Mucosa of stomach (tissue), 1 donor: ENCODE measurements at regions not wholly inside any gene's neighbourhood (a gene's known extent, or its start where the extent isn't known, plus 50 kb on each side); places are given as distances from the start of the nearest gene placed in this dataset.
"Not testable (repeated sequence)": the region's sequence is repeated elsewhere in the genome, so short reads cannot be mapped to it uniquely, and the experiment has no call there.

Experiments
- H3K27me3 ChIP-seq: one replicate; pipeline ENCODE4 v1.7.0; 2013; ENCODE audit warnings: mild to moderate bottlenecking, low read length; ENCODE audit not compliant: control insufficient read depth, insufficient read depth
- H3K36me3 ChIP-seq: one replicate; pipeline ENCODE4 v1.7.0; 2013; ENCODE audit warnings: low read length; ENCODE audit not compliant: control insufficient read depth, insufficient read depth
- H3K4me1 ChIP-seq: one replicate; pipeline ENCODE4 v1.7.0; 2013; ENCODE audit warnings: mild to moderate bottlenecking, low read length; ENCODE audit not compliant: control insufficient read depth, insufficient read depth
- H3K4me3 ChIP-seq: one replicate; pipeline ENCODE4 v1.7.0; 2013; ENCODE audit warnings: low read length
- H3K9ac ChIP-seq: one replicate; pipeline ENCODE4 v1.7.0; 2013; ENCODE audit warnings: mild to moderate bottlenecking, low read length, moderate library complexity
- H3K9me3 ChIP-seq: one replicate; pipeline ENCODE4 v1.7.0; 2013; ENCODE audit warnings: mild to moderate bottlenecking, low read length, moderate library complexity; ENCODE audit not compliant: control insufficient read depth
- donor health status: Pancreatic carcinoma.

DNA sequence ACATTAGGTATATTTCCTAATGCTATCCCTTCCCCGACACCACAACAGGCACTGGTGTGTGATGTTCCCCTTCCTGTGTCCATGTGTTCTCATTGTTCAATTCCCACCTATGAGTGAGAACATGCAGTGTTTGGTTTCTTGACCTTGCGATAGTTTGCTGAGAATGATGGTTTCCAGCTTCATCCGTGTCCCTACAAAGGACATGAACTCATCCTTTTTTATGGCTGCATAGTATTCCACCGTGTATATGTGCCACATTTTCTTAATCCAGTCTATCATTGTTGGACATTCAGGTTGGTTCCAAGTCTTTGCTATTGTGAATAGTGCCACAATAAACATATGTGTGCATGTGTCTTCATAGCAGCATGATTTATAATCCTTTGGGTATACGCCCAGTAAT lies 228.5 kb upstream of the RARB start:
- not testable (repeated sequence) for H3K4me3 ChIP-seq, H3K36me3 ChIP-seq, H3K27me3 ChIP-seq, H3K9me3 ChIP-seq, H3K9ac ChIP-seq, H3K4me1 ChIP-seq

DNA sequence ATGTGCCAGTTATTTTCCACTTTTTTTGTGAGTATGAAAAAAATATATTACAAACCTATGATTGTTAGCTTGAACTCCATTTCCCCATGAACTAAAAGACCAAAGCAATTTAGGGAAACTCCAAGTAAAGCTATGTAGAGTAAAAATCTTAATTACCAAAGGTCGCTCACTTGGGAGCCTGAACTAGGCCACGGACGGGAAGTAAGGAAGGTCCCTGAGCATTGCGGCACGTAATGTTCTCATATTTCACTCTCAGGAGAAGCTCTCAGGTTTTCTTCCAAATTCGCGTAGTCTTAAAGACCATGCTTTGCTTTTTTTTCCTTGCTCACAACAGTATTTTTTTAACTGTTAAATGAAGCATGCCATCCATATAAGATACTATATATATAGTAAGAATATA lies 215.3 kb upstream of the RARB start:
- Histone ChIP-seq H3K4me1 (no peaks in the 10 kb centered on the region), H3K27me3 (no peaks in the 10 kb centered on the region), H3K9me3 (no peaks in the 10 kb centered on the region), H3K36me3 (no peaks in the 10 kb centered on the region), H3K4me3 (no peak overlapping the region), H3K9ac (no peak overlapping the region)

DNA sequence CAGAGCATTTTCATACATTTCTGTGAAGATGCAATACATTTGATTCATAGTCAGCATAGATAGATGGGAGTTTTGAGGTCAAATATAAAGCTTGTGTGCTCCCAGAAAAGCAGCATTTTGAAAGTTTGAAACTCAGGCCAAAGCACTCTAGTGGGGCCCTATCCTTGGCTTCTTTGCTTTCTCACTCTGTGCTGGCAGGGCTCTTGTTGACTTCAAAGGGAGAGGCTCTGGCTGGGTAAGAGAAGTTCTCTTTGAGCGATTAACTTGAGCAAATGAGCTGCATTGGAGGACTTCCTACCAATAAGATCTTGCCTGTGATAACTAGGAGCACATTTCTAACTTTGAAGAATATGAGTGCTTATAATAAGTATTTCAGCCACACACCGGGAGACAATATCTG lies 214.0 kb upstream of the RARB start:
- Histone ChIP-seq H3K4me3 (no peak overlapping the region), H3K27me3 (no peaks in the 10 kb centered on the region), H3K4me1 (no peaks in the 10 kb centered on the region), H3K36me3 (no peaks in the 10 kb centered on the region), H3K9me3 (no peaks in the 10 kb centered on the region), H3K9ac (no peak overlapping the region)

DNA sequence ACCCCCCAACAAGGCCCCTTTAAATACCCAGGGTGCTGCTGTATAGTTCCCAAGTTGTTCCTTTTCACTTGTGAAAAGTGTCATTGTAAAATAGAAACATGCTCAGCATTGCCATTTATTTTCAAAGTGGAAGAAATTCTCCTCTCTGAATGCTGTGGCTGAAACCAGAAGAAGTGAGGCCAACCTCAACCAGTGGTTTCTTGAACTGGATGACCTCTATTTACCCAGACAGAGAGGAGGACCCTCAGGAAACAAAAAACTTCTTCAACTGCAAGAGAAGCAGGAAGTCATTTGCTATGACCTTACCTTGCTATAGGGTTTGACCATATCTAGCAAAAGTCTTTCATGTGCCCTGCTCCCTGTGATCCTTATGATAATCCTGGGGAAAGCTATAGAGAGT lies 209.7 kb upstream of the RARB start:
- Histone ChIP-seq H3K27me3 (no peaks in the 10 kb centered on the region), H3K36me3 (no peaks in the 10 kb centered on the region), H3K9me3 (no peaks in the 10 kb centered on the region), H3K4me3 (no peak overlapping the region), H3K4me1 (no peaks in the 10 kb centered on the region), H3K9ac (no peak overlapping the region)

DNA sequence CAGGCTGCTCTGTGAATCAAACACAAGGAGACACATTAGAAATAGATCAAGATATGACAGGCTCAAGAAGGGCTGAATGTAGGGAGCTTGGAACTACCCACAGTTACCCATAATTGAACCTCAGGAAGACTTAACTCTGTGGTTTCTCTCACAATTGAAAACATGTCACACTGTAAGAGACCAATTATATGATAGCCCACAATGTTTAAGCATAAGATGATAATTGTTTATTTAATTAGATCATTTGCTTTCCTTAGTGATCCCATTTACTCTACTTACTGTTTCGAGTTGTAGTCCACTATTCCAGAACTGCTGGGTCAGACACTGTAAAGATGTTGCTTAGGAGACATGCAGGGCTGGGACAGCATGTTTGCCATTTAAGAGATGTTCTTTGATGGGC lies 201.3 kb upstream of the RARB start:
- no peaks in the 10 kb centered on the region for H3K36me3 ChIP-seq
- H3K9ac ChIP-seq: no peak overlapping the region
- no peaks in the 10 kb centered on the region for H3K27me3 ChIP-seq
- no peaks in the 10 kb centered on the region for H3K9me3 ChIP-seq
- H3K4me3 ChIP-seq: no peak overlapping the region
- no peaks in the 10 kb centered on the region for H3K4me1 ChIP-seq

DNA sequence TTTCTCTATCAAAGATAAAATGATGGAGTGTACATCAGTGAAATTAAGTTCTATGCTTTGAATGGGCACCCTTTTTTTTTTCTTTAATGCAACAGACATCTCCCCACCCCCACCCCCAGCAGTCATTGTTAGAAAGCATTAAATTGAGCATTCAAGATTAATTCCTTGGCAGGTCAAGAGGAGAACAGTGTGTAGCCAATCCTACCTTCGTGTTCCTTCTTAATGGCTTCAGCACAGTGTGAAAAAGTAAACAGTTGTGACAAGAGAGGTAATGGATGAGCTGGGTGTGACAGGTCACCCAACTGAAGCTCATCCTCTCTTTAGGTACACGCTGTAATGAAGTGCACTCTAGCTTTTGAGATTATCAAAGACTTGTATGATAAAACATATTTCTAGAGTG lies 198.5 kb upstream of the RARB start:
- no peak overlapping the region for H3K9ac ChIP-seq
- no peaks in the 10 kb centered on the region for H3K4me1 ChIP-seq
- no peak overlapping the region for H3K4me3 ChIP-seq
- H3K27me3 ChIP-seq: no peaks in the 10 kb centered on the region
- H3K9me3 ChIP-seq: no peaks in the 10 kb centered on the region
- no peaks in the 10 kb centered on the region for H3K36me3 ChIP-seq

DNA sequence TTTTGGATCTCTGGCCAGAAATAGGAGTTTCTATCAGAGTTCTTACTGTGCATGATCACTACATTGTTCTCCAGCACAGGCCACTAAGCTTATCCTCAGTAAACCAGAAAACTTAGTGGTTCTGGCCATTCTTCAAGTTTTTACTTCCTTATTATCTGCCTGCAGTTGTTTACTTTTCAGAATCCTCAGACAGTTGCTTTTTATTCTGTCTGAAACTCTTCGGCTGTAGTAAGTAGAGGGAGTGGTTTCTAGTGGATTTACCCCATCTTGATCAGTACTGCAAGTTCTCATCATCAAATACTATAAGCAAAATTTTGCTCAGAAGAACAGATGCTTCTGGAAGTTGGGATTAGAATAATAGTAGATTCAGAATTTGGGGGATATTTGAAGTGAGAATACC lies 193.0 kb upstream of the RARB start:
- H3K9ac ChIP-seq: no peak overlapping the region
- no peaks in the 10 kb centered on the region for H3K9me3 ChIP-seq
- no peak overlapping the region for H3K4me3 ChIP-seq
- H3K27me3 ChIP-seq: no peaks in the 10 kb centered on the region
- no peaks in the 10 kb centered on the region for H3K4me1 ChIP-seq
- no peaks in the 10 kb centered on the region for H3K36me3 ChIP-seq

DNA sequence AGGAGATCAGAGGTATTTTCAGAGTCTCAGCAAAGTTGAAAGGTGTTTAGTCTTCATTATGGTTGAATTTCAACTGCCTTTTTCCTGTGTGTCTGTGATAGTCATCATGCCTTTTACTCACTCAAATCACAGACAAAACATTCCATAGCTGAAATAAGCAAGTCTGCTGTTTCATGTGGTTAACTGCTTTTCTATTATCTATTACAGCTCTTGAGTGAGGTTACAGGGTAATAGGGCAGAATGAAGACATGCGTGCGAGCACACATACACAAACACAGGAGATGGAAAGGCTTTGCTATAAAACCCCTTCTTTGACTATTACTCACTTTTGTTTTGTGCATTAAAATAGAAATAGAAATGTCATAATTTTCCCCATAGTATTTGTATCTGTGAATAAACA lies 192.6 kb upstream of the RARB start:
- Histone ChIP-seq H3K27me3 (no peaks in the 10 kb centered on the region), H3K9ac (no peak overlapping the region), H3K36me3 (no peaks in the 10 kb centered on the region)

DNA sequence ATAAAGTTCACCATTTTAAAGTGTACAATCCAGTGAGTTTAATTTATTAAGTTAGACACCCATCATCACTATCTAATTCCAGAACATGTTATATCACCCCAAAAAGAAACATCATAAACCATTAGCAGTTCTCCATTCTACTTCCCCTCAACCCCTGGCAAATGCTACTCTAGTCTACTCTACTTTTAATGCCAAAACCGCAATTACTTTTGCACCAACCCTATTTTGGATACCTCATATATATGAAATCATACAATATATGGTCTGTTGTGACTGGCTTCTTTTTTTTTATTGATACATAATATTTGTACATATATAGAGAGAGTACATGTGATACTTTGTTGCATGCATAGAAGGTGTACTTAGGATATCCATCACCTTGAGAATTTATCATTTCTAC lies 190.5 kb upstream of the RARB start:
- H3K9me3 ChIP-seq: no peaks in the 10 kb centered on the region
- H3K4me3 ChIP-seq: no peak overlapping the region
- H3K27me3 ChIP-seq: no peaks in the 10 kb centered on the region
- H3K4me1 ChIP-seq: no peaks in the 10 kb centered on the region
- no peaks in the 10 kb centered on the region for H3K36me3 ChIP-seq
- H3K9ac ChIP-seq: no peak overlapping the region

More for the DNA sequence above, 192.6 kb upstream of the RARB start:
- Histone ChIP-seq H3K9me3 (no peaks in the 10 kb centered on the region), H3K4me1 (no peaks in the 10 kb centered on the region), H3K4me3 (no peak overlapping the region)

DNA sequence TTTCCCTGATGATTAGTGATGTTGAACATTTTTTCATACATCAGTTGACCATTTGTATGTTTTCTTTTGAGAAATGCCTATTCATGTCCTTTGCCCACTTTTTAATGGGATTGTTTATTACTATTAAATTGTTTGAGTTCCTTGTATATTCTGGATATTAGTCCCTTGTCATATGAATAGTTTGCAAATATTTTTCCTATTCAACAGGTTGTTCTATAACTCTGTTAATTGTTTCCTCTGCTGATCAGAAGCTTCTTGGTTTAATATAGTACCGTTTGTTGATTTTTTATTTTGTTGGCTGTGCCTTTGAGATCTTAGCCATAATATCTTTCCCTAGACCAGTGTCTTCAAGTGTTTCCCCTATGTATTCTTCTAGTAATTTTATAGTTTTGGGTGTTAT lies 189.0 kb upstream of the RARB start:
- Histone ChIP-seq H3K4me1 (no peaks in the 10 kb centered on the region), H3K9me3 (no peaks in the 10 kb centered on the region), H3K27me3 (no peaks in the 10 kb centered on the region), H3K36me3 (no peaks in the 10 kb centered on the region), H3K9ac (no peak overlapping the region), H3K4me3 (no peak overlapping the region)

DNA sequence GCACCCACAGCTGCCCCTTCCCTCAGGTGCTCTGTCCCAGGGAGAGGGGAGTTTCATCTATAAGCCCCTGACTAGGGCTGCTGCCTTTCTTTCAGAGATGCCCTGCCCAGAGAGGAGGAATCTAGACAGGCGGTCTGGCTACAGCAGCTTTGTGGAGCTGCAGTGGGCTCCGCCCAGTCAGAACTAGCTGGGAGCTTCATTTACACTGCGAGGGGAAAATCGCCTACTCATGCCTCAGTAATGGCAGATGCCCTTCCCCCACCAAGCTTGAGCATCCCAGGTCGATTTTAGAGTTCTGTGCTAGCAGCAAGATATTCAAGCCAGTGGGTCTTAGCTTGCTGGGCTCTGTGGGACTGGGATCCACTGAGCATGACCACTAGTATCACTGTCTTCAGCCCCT lies 181.2 kb upstream of the RARB start:
- H3K36me3 ChIP-seq: no peaks in the 10 kb centered on the region

DNA sequence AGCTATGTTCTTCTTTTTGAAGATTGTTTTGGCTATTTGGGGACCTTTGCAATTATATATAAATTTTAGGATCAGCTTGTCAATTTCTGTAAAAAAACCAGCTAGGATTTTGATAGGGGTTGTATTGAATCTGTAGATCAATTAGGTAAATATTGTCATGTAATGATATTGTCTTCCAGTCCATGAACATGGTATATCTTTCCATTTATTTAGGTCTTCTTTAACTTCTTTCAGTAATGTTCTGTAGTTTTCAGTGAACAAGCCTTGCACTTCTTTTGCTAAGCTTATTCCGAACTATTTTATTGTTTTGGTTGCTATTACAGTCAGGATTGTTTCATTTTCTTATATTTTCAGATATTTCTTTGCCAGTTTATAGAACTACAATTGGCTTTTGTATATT lies 175.8 kb upstream of the RARB start:
- no peaks in the 10 kb centered on the region for H3K36me3 ChIP-seq
- H3K27me3 ChIP-seq: no peaks in the 10 kb centered on the region
- H3K9ac ChIP-seq: no peak overlapping the region
- H3K4me3 ChIP-seq: no peak overlapping the region
- H3K4me1 ChIP-seq: no peaks in the 10 kb centered on the region
- no peaks in the 10 kb centered on the region for H3K9me3 ChIP-seq

More for the DNA sequence above, 181.2 kb upstream of the RARB start:
- no peak overlapping the region for H3K9ac ChIP-seq
- H3K9me3 ChIP-seq: no peaks in the 10 kb centered on the region
- H3K4me3 ChIP-seq: no peak overlapping the region
- no peaks in the 10 kb centered on the region for H3K4me1 ChIP-seq
- no peaks in the 10 kb centered on the region for H3K27me3 ChIP-seq

DNA sequence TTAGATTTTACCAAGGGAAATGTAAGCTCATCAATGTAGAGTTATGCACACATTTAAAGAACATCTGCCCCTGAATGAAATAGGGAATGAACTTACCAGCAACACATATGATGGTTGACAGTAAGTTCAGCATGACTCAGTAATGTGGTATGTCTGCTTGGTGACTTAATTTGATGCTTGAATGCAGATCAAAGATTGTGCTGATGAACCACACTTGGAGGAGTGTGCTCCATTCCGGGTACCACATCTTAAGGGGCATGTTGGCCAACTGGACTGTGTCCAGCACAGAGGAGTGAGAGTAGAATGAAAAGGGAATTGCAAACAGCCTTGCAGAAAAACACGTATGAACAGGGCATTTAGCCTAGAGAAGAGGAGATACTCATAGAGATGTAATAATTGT lies 171.0 kb upstream of the RARB start:
- Histone ChIP-seq H3K9me3 (no peaks in the 10 kb centered on the region), H3K4me1 (no peaks in the 10 kb centered on the region)

More for the DNA sequence above, 171.0 kb upstream of the RARB start:
- H3K4me3 ChIP-seq: no peak overlapping the region
- no peaks in the 10 kb centered on the region for H3K27me3 ChIP-seq
- no peak overlapping the region for H3K9ac ChIP-seq
- no peaks in the 10 kb centered on the region for H3K36me3 ChIP-seq
